Right lobe of liver (tissue), 6 donors: ENCODE measurements at regions not wholly inside any gene's neighbourhood (a gene's known extent, or its start where the extent isn't known, plus 50 kb on each side); places are given as distances from the start of the nearest gene placed in this dataset.

Source experiments
- ATAC-seq, 4 donors: fragments of 200-7000 bp; cut with Tn5 transposase; one replicate each; pipeline ENCODE4 v1.9.1; 2020; ENCODE audit warnings: mild to moderate bottlenecking in 4 of 4, moderate library complexity in 4 of 4
- DNase-seq, 3 donors: peaks; one replicate each; pipeline ENCODE4 v3.0.0-alpha.2; 2020
- H3K27ac ChIP-seq, 3 donors: fragments of 200-600 bp; one replicate each; pipeline ENCODE4 v1.8.0; 2022
- H3K27me3 ChIP-seq, 2 donors: fragments of 200-600 bp; one replicate each; pipeline ENCODE4 v1.8.0; 2022
- H3K36me3 ChIP-seq, 4 donors: fragments of 200-600 bp; sonication (generic) in 1 of 4; one replicate each; pipeline versions ENCODE4 v1.5.1 to v1.8.0; 2017 to 2022; ENCODE audit warnings: control low read depth in 1 of 4
- H3K4me1 ChIP-seq, 4 donors: fragments of 200-600 bp; sonication (generic) in 1 of 4; one replicate each; pipeline versions ENCODE4 v1.5.1 to v1.8.0; 2017 to 2022; ENCODE audit warnings: control low read depth in 1 of 4
- H3K4me3 ChIP-seq, 3 donors: fragments of 200-600 bp; one replicate each; pipeline ENCODE4 v1.8.0; 2022
- H3K9me3 ChIP-seq, 4 donors: fragments of 200-600 bp; sonication (generic) in 1 of 4; one replicate each; pipeline versions ENCODE4 v1.5.1 to v1.8.0; 2017 to 2022; ENCODE audit warnings: control low read depth in 1 of 4
- CTCF ChIP-seq, 4 donors: fragments of 200-600 bp in 3 of 4; fragments of 450-650 bp in 1 of 4; IDR thresholded peaks; one replicate each; pipeline versions ENCODE4 v1.5.1 to v1.8.0; 2016 to 2022; ENCODE audit warnings: antibody characterized with exemption in 4 of 4, mild to moderate bottlenecking in 2 of 4
- POLR2A ChIP-seq: fragments of 450-650 bp; IDR thresholded peaks from one replicate; pipeline ENCODE4 v1.6.1; 2017; ENCODE audit warnings: antibody characterized with exemption, mild to moderate bottlenecking
- WGBS: methylation state at CpG from one replicate; pipeline ENCODE4 v1.1.6; 2018; ENCODE audit warnings: low coverage, low lambda C conversion rate; ENCODE audit not compliant: insufficient coverage; ENCODE audit errors: missing lambda C conversion rate; 5-methylcytosine and 5-hydroxymethylcytosine counted together
- intact Hi-C, 2 donors: fragments of 100-400 bp; cut with DNase I; formaldehyde crosslinking; loops; one replicate each; pipeline versions ENCODE4 v1.11.2 to v1.14.1; 2022
- donor health status: DM: no; HTN: yes; CAD: no.
- donor health status: DM: no; HTN: no; CAD: no.
- donor health status: DM: no; HTN: no; CAD: no.
- donor health status: DM: no; HTN: yes; CAD: no.
- donor health status: DM: no; HTN: yes; CAD: no.

- 13% methylated on average over 4 of the region's 5 CpGs for WGBS
- no peak for TF ChIP-seq POLR2A
- no peak for TF ChIP-seq CTCF (IDR thresholded peaks at IDR 0.05)
Observed at GRCh38 chr3:127112796-127113570, 79.9 kb upstream of the PRR23E start.

GRCh38 chr3:127113571-127113891, 79.4 kb upstream of the PRR23E start:
- Histone ChIP-seq H3K9me3 (peaks cover 0 to 7% (median 0%) of the 10 kb centered on the region in 4 donors), H3K27ac (no peak overlapping the region), H3K4me1 (no peaks in the 10 kb centered on the region), H3K36me3 (no peaks in the 10 kb centered on the region), H3K4me3 (no peak overlapping the region), H3K27me3 (no peaks in the 10 kb centered on the region)
- intact Hi-C loops: no loop called here
- TF ChIP-seq CTCF (IDR thresholded peaks at IDR 0.05) (no peak), POLR2A (no peak)
- ATAC-seq: no peak
- WGBS: 78% methylated on average over 1 of the region's 1 CpG
- DNase-seq: no peak

More at GRCh38 chr3:127112796-127113570, 79.9 kb upstream of the PRR23E start:
- no peak overlapping the region for H3K27ac ChIP-seq
- intact Hi-C loops: no loop called here
- no peaks in the 10 kb centered on the region for H3K4me1 ChIP-seq
- no peak for ATAC-seq
- peaks cover 0 to 7% (median 0%) of the 10 kb centered on the region in 4 donors for H3K9me3 ChIP-seq
- H3K27me3 ChIP-seq: no peaks in the 10 kb centered on the region
- DNase-seq: no peak
- H3K4me3 ChIP-seq: no peak overlapping the region
- H3K36me3 ChIP-seq: no peaks in the 10 kb centered on the region

GRCh38 chr3:127114337-127115070, 78.4 kb upstream of the PRR23E start:
- H3K27me3 ChIP-seq: no peaks in the 10 kb centered on the region
- no peak overlapping the region for H3K4me3 ChIP-seq
- H3K4me1 ChIP-seq: no peaks in the 10 kb centered on the region
- WGBS: 55% methylated on average over 4 of the region's 5 CpGs
- DNase-seq (no peak), ATAC-seq (no peak)
- no peak overlapping the region for H3K27ac ChIP-seq
- intact Hi-C loops: no loop called here
- peaks cover 0 to 7% (median 0%) of the 10 kb centered on the region in 4 donors for H3K9me3 ChIP-seq
- TF ChIP-seq POLR2A: no peak
- no peak for TF ChIP-seq CTCF (IDR thresholded peaks at IDR 0.05)
- no peaks in the 10 kb centered on the region for H3K36me3 ChIP-seq

- H3K4me3 ChIP-seq: no peak overlapping the region
- peak in 1 of 3 donors; percentile 24 for DNase-seq
- WGBS: 82% methylated on average over 1 of the region's 3 CpGs
- H3K27ac ChIP-seq: no peak overlapping the region
- intact Hi-C loops: no loop called here
- TF ChIP-seq POLR2A: no peak
- TF ChIP-seq CTCF (IDR thresholded peaks at IDR 0.05): no peak
- ATAC-seq: peak in 1 of 4 donors; percentile 55
- H3K4me1 ChIP-seq: no peaks in the 10 kb centered on the region
- no peaks in the 10 kb centered on the region for H3K27me3 ChIP-seq
- no peaks in the 10 kb centered on the region for H3K36me3 ChIP-seq
- H3K9me3 ChIP-seq: peaks cover 0 to 7% (median 0%) of the 10 kb centered on the region in 4 donors
Observed at GRCh38 chr3:127115691-127116351, 77.1 kb upstream of the PRR23E start.
